PC-3 (cell line): ENCODE measurements at regions not wholly inside any gene's neighbourhood (a gene's known extent, or its start where the extent isn't known, plus 50 kb on each side); places are given as distances from the start of the nearest gene placed in this dataset.
"Not testable (repeated sequence)": the region's sequence is repeated elsewhere in the genome, so short reads cannot be mapped to it uniquely, and the experiment has no call there.

Experiments used
- ATAC-seq: fragments of 200-7000 bp; cut with Tn5 transposase; 2 replicates; pipeline ENCODE4 v1.9.1; 2020; ENCODE audit warnings: mild to moderate bottlenecking, moderate library complexity
- BruUV-seq: library from RNA; stranded (reverse); fragments of 400-500 nt; replicated peaks from 2 replicates; lab custom pipeline; 2021; lab: Mats Ljungman, UMichigan
- CTCF ChIA-PET: fragments of 300-600 bp; sonication (Branson Sonifier 250); formaldehyde crosslinking; loops from one replicate; lab custom pipeline; 2022; ENCODE audit warnings: antibody characterized with exemption; lab: Charles Lee
- POLR2A ChIA-PET: fragments of 300-600 bp; sonication (Branson Sonifier 250); formaldehyde crosslinking; loops from one replicate; lab custom pipeline; 2022; ENCODE audit warnings: antibody characterized with exemption; ENCODE audit not compliant: unreplicated experiment; lab: Charles Lee
- DNase-seq: peaks from one replicate; pipeline ENCODE4 v3.0.0-alpha.2; 2015
- H2AFZ ChIP-seq: fragments of 300-600 bp; sonication (generic); 2 replicates; pipeline ENCODE4 v1.6.0; 2016; ENCODE audit warnings: antibody characterized with exemption, low read length
- H3F3A ChIP-seq: fragments of 300-600 bp; sonication (generic); one replicate; pipeline ENCODE4 v1.6.0; 2017; ENCODE audit warnings: antibody characterized with exemption, low read length, control low read depth, mild to moderate bottlenecking; ENCODE audit not compliant: unreplicated experiment
- H3K27ac ChIP-seq: fragments of 300-600 bp; sonication (generic); 2 replicates; pipeline ENCODE4 v1.5.1; 2016; ENCODE audit warnings: mild to moderate bottlenecking, low read length
- H3K27me3 ChIP-seq: fragments of 300-600 bp; sonication (generic); 2 replicates; pipeline ENCODE4 v1.6.1; 2016; ENCODE audit warnings: low read length, mixed read lengths
- H3K36me3 ChIP-seq: fragments of 300-600 bp; sonication (generic); 2 replicates; pipeline ENCODE4 v1.6.1; 2016; ENCODE audit warnings: low read depth, mixed run types, low read length, mixed read lengths
- H3K4me1 ChIP-seq: fragments of 300-600 bp; sonication (generic); 2 replicates; pipeline ENCODE4 v1.5.1; 2016; ENCODE audit warnings: low read length; ENCODE audit not compliant: insufficient read depth
- H3K4me2 ChIP-seq: fragments of 300-600 bp; sonication (generic); 2 replicates; pipeline ENCODE4 v1.6.0; 2016; ENCODE audit warnings: low read length
- H3K4me3 ChIP-seq: fragments of 300-600 bp; sonication (generic); 2 replicates; pipeline ENCODE4 v1.5.1; 2016; ENCODE audit warnings: mild to moderate bottlenecking, low read length, mixed read lengths
- H3K79me2 ChIP-seq: fragments of 300-600 bp; sonication (generic); 2 replicates; pipeline ENCODE4 v1.6.1; 2017; ENCODE audit warnings: low read length, mixed read lengths
- H3K9ac ChIP-seq: fragments of 300-600 bp; sonication (generic); 2 replicates; pipeline ENCODE4 v1.6.0; 2016; ENCODE audit warnings: mild to moderate bottlenecking, low read length
- H3K9me2 ChIP-seq: fragments of 300-600 bp; sonication (generic); replicated peaks from 2 replicates; pipeline ENCODE4 v1.6.1; 2016; ENCODE audit warnings: mixed run types, low read length, mixed read lengths
- H3K9me3 ChIP-seq: fragments of 300-600 bp; sonication (generic); 2 replicates; pipeline ENCODE4 v1.6.1; 2016; ENCODE audit warnings: low read length, mixed read lengths
- H4K20me1 ChIP-seq: fragments of 300-600 bp; sonication (generic); 2 replicates; pipeline ENCODE4 v1.6.1; 2016; ENCODE audit warnings: low read length, mixed read lengths
- EZH2 ChIP-seq: fragments of 300-600 bp; sonication (generic); IDR thresholded peaks from one replicate; pipeline ENCODE4 v1.6.1; 2017; ENCODE audit warnings: antibody characterized with exemption, mild to moderate bottlenecking, low read length; ENCODE audit not compliant: unreplicated experiment
- EZH2phosphoT487 ChIP-seq: fragments of 300-600 bp; sonication (generic); IDR thresholded peaks from 2 replicates; pipeline ENCODE4 v1.6.1; 2018; ENCODE audit warnings: mild to moderate bottlenecking, antibody characterized with exemption, low read length, borderline replicate concordance
- intact Hi-C: fragments of 100-400 bp; cut with micrococcal nuclease; formaldehyde crosslinking; loops from 2 replicates; pipeline ENCODE4 v1.9.0; 2023
- TF ChIP-seq, protein P1 (sequence below): fragments of 300-600 bp; sonication (generic); conservative IDR thresholded peaks from 2 replicates; pipeline ENCODE4 v1.5.1; 2017; ENCODE audit warnings: antibody characterized with exemption, low read depth, mild to moderate bottlenecking, low read length

DNA sequence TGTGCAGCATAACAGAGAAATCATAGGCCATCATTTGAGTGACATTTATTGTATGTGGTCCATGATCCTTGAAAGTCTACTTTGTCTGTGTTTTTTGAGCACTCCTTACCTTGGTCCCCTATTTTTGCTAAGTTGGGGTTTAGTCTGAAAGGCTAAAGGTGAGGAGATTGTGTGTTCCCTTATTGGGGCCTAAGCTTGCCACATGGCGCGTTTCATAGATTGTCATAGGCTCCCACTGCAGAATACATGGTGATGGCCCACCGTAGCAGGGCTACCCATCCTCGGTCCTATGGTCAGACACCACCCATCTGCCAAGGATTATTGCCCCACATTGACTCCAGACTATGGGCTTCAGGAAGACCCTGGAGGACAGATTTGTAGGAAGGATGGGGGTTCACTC lies 117.0 kb upstream of the ZSWIM2 start:
- Histone ChIP-seq H3K79me2 (no peaks in the 10 kb centered on the region), H3K9me3 (no peaks in the 10 kb centered on the region), H3K9me2 (no peaks in the 10 kb centered on the region), H3F3A (no peaks in the 10 kb centered on the region), H3K27ac (no peak overlapping the region), H3K9ac (no peak overlapping the region), H3K4me1 (no peaks in the 10 kb centered on the region), H3K36me3 (no peaks in the 10 kb centered on the region), H3K4me2 (no peak overlapping the region), H4K20me1 (no peaks in the 10 kb centered on the region), H3K27me3 (no peaks in the 10 kb centered on the region), H3K4me3 (no peak overlapping the region), H2AFZ (no peak overlapping the region)
- intact Hi-C loops = no loop called here
- TF ChIP-seq, protein P1, sequence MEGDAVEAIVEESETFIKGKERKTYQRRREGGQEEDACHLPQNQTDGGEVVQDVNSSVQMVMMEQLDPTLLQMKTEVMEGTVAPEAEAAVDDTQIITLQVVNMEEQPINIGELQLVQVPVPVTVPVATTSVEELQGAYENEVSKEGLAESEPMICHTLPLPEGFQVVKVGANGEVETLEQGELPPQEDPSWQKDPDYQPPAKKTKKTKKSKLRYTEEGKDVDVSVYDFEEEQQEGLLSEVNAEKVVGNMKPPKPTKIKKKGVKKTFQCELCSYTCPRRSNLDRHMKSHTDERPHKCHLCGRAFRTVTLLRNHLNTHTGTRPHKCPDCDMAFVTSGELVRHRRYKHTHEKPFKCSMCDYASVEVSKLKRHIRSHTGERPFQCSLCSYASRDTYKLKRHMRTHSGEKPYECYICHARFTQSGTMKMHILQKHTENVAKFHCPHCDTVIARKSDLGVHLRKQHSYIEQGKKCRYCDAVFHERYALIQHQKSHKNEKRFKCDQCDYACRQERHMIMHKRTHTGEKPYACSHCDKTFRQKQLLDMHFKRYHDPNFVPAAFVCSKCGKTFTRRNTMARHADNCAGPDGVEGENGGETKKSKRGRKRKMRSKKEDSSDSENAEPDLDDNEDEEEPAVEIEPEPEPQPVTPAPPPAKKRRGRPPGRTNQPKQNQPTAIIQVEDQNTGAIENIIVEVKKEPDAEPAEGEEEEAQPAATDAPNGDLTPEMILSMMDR = no peak
- TF ChIP-seq EZH2 (no peak), EZH2phosphoT487 (no peak)
- DNase-seq (no peak), ATAC-seq (no peak)
- CTCF ChIA-PET = no interaction called here
- POLR2A ChIA-PET = no interaction called here
- no TSS peak for BruUV-seq

- H3K27ac ChIP-seq = no peak overlapping the region
- no peaks in the 10 kb centered on the region for H3K27me3 ChIP-seq
- H4K20me1 ChIP-seq = no peaks in the 10 kb centered on the region
- H3K9me2 ChIP-seq = no peaks in the 10 kb centered on the region
- H2AFZ ChIP-seq = no peak overlapping the region
- BruUV-seq = no TSS peak
- ChIA-PET POLR2A (no interaction called here), CTCF (no interaction called here)
- H3K4me2 ChIP-seq = no peak overlapping the region
- H3K79me2 ChIP-seq = no peaks in the 10 kb centered on the region
- DNase-seq = no peak
- no peaks in the 10 kb centered on the region for H3F3A ChIP-seq
- intact Hi-C loops = no loop called here
- TF ChIP-seq EZH2phosphoT487 (no peak), EZH2 (no peak)
- TF ChIP-seq, protein P1 = no peak
- no peak for ATAC-seq
- H3K9ac ChIP-seq = no peak overlapping the region
- H3K4me1 ChIP-seq = peaks cover 6% of the 10 kb centered on the region
- H3K36me3 ChIP-seq = no peaks in the 10 kb centered on the region
- no peaks in the 10 kb centered on the region for H3K9me3 ChIP-seq
- no peak overlapping the region for H3K4me3 ChIP-seq
Measured at GRCh38 chr2:186962085-186962747, 113.2 kb upstream of the ZSWIM2 start.

DNA sequence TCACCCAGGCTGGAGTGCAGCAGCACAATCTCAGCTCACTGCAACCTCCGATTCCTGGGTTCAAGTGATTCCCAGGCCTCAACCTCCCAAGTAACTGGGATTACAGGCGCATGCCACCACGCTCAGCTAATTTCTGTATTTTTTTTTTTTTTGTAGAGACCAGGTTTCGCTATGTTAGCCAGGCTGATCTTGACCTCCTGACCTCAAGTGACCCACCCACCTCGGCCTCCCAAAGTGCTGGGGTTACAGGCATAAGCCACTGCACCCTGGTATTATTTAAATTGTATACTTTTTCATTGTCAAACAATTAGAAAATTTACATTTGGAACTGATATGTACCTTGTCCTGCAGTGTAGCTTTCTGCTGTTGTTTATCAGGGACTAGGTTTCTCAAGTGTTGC lies 111.3 kb upstream of the ZSWIM2 start:
- H4K20me1 ChIP-seq, H3K27ac ChIP-seq, H3F3A ChIP-seq, H3K36me3 ChIP-seq, BruUV-seq, H3K4me2 ChIP-seq, H3K4me3 ChIP-seq, H3K9me2 ChIP-seq, CTCF ChIA-PET, H3K9me3 ChIP-seq, intact Hi-C loops, H3K27me3 ChIP-seq, ATAC-seq, POLR2A ChIA-PET, DNase-seq, H3K9ac ChIP-seq, H2AFZ ChIP-seq, H3K79me2 ChIP-seq: not testable (repeated sequence)
- H3K4me1 ChIP-seq = peaks cover 13% of the 10 kb centered on the region
